Gastroesophageal sphincter (tissue), 4 donors: ENCODE measurements at regions not wholly inside any gene's neighbourhood (a gene's known extent, or its start where the extent isn't known, plus 50 kb on each side); places are given as distances from the start of the nearest gene placed in this dataset.

Source experiments
- ATAC-seq: fragments of 150-250 bp; one replicate; pipeline ENCODE4 v1.9.1; 2016; ENCODE audit warnings: mild to moderate bottlenecking, moderate library complexity
- H3K27ac ChIP-seq, 4 donors: fragments of 200-600 bp; sonication (generic) in 3 of 4; 1 replicate in 3 of 4; 2 replicates in 1 of 4; pipeline ENCODE4 v1.5.1; 2016 to 2019
- H3K27me3 ChIP-seq: fragments of 200-600 bp; sonication (generic); one replicate; pipeline ENCODE4 v1.5.1; 2019
- H3K36me3 ChIP-seq, 2 donors: fragments of 200-600 bp; sonication (generic); one replicate each; pipeline ENCODE4 v1.5.1; 2019; ENCODE audit warnings: control low read depth in 1 of 2
- H3K4me1 ChIP-seq, 3 donors: fragments of 200-600 bp; sonication (generic); 1 replicate in 2 of 3; 2 replicates in 1 of 3; pipeline ENCODE4 v1.5.1; 2016 to 2019; ENCODE audit warnings: control low read depth in 2 of 3
- H3K4me3 ChIP-seq, 2 donors: fragments of 200-600 bp; sonication (generic); one replicate each; pipeline ENCODE4 v1.5.1; 2019; ENCODE audit warnings: mild to moderate bottlenecking in 1 of 2, moderate library complexity in 1 of 2
- H3K9me3 ChIP-seq, 3 donors: fragments of 200-600 bp; sonication (generic); one replicate each; pipeline ENCODE4 v1.5.1; 2017 to 2019; ENCODE audit warnings: control low read depth in 2 of 3
- CTCF ChIP-seq, 4 experiments: fragments of 200-600 bp in 2 of 4; fragments of 450-650 bp in 2 of 4; sonication (generic) in 1 of 4; IDR thresholded peaks; one replicate each; pipeline ENCODE4 v1.5.1; 2017 to 2019; ENCODE audit warnings: antibody characterized with exemption in 4 of 4, mild to moderate bottlenecking in 2 of 4, moderate library complexity in 2 of 4
- EP300 ChIP-seq: sonication (generic); formaldehyde crosslinking; IDR thresholded peaks from one replicate; pipeline ENCODE4 v1.6.1; 2017; ENCODE audit warnings: antibody characterized with exemption, mild to moderate bottlenecking
- POLR2A ChIP-seq, 2 donors: fragments of 450-650 bp; IDR thresholded peaks; one replicate each; pipeline ENCODE4 v1.6.1; 2017; ENCODE audit warnings: antibody characterized with exemption in 2 of 2, mild to moderate bottlenecking in 2 of 2, moderate library complexity in 1 of 2
- POLR2AphosphoS5 ChIP-seq: sonication (generic); formaldehyde crosslinking; IDR thresholded peaks from one replicate; pipeline ENCODE4 v1.6.1; 2017; ENCODE audit warnings: antibody characterized with exemption
- WGBS, 2 donors: methylation state at CpG; one replicate each; pipeline ENCODE4 v1.1.5; 2018; ENCODE audit warnings: low coverage in 1 of 2; 5-methylcytosine and 5-hydroxymethylcytosine counted together

- H3K4me3 ChIP-seq: no peak overlapping the region
- H3K9me3 ChIP-seq: no peaks in the 10 kb centered on the region
- H3K36me3 ChIP-seq: no peaks in the 10 kb centered on the region
- ATAC-seq: no peak
- peaks cover 0 to 9% (median 0%) of the 10 kb centered on the region in 3 donors for H3K4me1 ChIP-seq
- no peaks in the 10 kb centered on the region for H3K27me3 ChIP-seq
- TF ChIP-seq POLR2A (IDR thresholded peaks at IDR 0.05): no peak
- no peak for TF ChIP-seq EP300
- TF ChIP-seq POLR2AphosphoS5: no peak
- TF ChIP-seq CTCF (IDR thresholded peaks at IDR 0.05): no peak
- no peak overlapping the region for H3K27ac ChIP-seq
- 81 to 86% methylated on average over 1 of the region's 1 CpG for WGBS, 2 donors
These were observed 250.4 kb downstream of the GPM6A start for GRCh38 chr4:175561696-175562095.

- Histone ChIP-seq H3K4me1 (peaks cover 0 to 9% (median 0%) of the 10 kb centered on the region in 3 donors), H3K36me3 (no peaks in the 10 kb centered on the region), H3K27ac (no peak overlapping the region), H3K4me3 (no peak overlapping the region), H3K27me3 (no peaks in the 10 kb centered on the region), H3K9me3 (no peaks in the 10 kb centered on the region)
- 39 to 43% methylated on average over 2 of the region's 2 CpGs for WGBS, 2 donors
- TF ChIP-seq CTCF (IDR thresholded peaks at IDR 0.05) (no peak), POLR2A (IDR thresholded peaks at IDR 0.05) (no peak), POLR2AphosphoS5 (no peak), EP300 (no peak)
- ATAC-seq: no peak
These were observed 250.0 kb downstream of the GPM6A start for GRCh38 chr4:175562111-175562510.

GRCh38 chr4:175562542-175562941 lies 249.5 kb downstream of the GPM6A start:
- peaks cover 0 to 9% (median 0%) of the 10 kb centered on the region in 3 donors for H3K4me1 ChIP-seq
- H3K27ac ChIP-seq: no peak overlapping the region
- H3K27me3 ChIP-seq: no peaks in the 10 kb centered on the region
- TF ChIP-seq CTCF (IDR thresholded peaks at IDR 0.05): no peak
- no peak for TF ChIP-seq POLR2AphosphoS5
- no peak for TF ChIP-seq EP300
- TF ChIP-seq POLR2A (IDR thresholded peaks at IDR 0.05): no peak
- H3K36me3 ChIP-seq: no peaks in the 10 kb centered on the region
- H3K4me3 ChIP-seq: no peak overlapping the region
- no peaks in the 10 kb centered on the region for H3K9me3 ChIP-seq
- 91% methylated on average over 4 of the region's 4 CpGs; no CpG with 5 or more reads in 1 of the 2 donors for WGBS, 2 donors
- no peak for ATAC-seq
